ENCODE measurements at regions not wholly inside any gene's neighbourhood (a gene's known extent, or its start where the extent isn't known, plus 50 kb on each side); places are given as distances from the start of the nearest gene placed in this dataset.

GRCh38 chr17:79262624-79263023 is 188.0 kb downstream of the ENGASE start:
- no peak for TF ChIP-seq POLR2A (IDR thresholded peaks at IDR 0.05)
- TF ChIP-seq POLR2AphosphoS5 (IDR thresholded peaks at IDR 0.05) = no peak
- no peak for TF ChIP-seq CTCF (IDR thresholded peaks at IDR 0.05)

Data from breast epithelium (tissue), 3 donors.